Testis (tissue), 2 donors: ENCODE measurements at regions not wholly inside any gene's neighbourhood (a gene's known extent, or its start where the extent isn't known, plus 50 kb on each side); places are given as distances from the start of the nearest gene placed in this dataset.
"Not testable (repeated sequence)": the region's sequence is repeated elsewhere in the genome, so short reads cannot be mapped to it uniquely, and the experiment has no call there.

Experiments used
- DNase-seq: peaks from one replicate; pipeline ENCODE4 v3.0.0-alpha.2; 2019
- H3K27ac ChIP-seq, 2 donors: fragments of 200-600 bp; sonication (generic); one replicate each; pipeline ENCODE4 v1.5.1; 2019
- H3K27me3 ChIP-seq: fragments of 200-600 bp; sonication (generic); one replicate; pipeline ENCODE4 v1.5.1; 2019
- H3K36me3 ChIP-seq: fragments of 200-600 bp; sonication (generic); one replicate; pipeline ENCODE4 v1.5.1; 2017; ENCODE audit warnings: low read depth; ENCODE audit errors: missing control alignments
- H3K4me1 ChIP-seq: fragments of 200-600 bp; sonication (generic); one replicate; pipeline ENCODE4 v1.5.1; 2019
- H3K4me3 ChIP-seq, 2 donors: fragments of 200-600 bp; sonication (generic); one replicate each; pipeline ENCODE4 v1.5.1; 2017 to 2019
- H3K9me3 ChIP-seq: fragments of 200-600 bp; sonication (generic); one replicate; pipeline ENCODE4 v1.5.1; 2017
- POLR2A ChIP-seq: fragments of 450-650 bp; IDR thresholded peaks from one replicate; pipeline ENCODE4 v1.6.1; 2017; ENCODE audit warnings: antibody characterized with exemption, mild to moderate bottlenecking, moderate library complexity
- WGBS, 2 donors: methylation state at CpG; one replicate each; pipeline ENCODE4 v1.1.5; 2018; 5-methylcytosine and 5-hydroxymethylcytosine counted together
- intact Hi-C: fragments of 100-400 bp; cut with DNase I; formaldehyde crosslinking; loops from one replicate; pipeline ENCODE4 v1.15.1; 2023; ENCODE audit warnings: low total_unique reads
- TF ChIP-seq, protein P1 (sequence below), 3 experiments: fragments of 450-650 bp in 2 of 3; fragments of 200-600 bp in 1 of 3; sonication (generic) in 1 of 3; IDR thresholded peaks; one replicate each; pipeline ENCODE4 v1.5.1; 2016 to 2019; ENCODE audit warnings: antibody characterized with exemption in 3 of 3, mild to moderate bottlenecking in 2 of 3, moderate library complexity in 1 of 3

DNA sequence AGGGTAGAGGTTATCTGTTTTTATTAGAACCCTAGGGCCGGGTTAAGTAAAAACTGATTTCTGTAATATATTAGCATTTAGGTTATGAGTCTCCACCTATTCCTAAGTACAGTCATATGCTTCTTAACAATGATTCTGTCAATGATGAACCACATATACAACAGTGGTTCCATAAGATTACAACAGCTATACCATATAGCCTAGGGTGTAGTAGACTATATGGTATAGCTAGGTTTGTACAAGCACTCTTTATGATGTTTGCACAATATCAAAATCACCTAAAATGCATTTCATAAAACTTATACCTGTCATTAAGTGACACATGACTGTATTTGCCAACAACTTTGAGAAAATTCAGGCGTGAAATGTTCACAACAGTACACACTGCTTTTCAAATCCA lies 110.6 kb downstream of the RPL10L start:
- 89 to 92% methylated on average over 2 of the region's 2 CpGs for WGBS, 2 donors
- DNase-seq = no peak
- H3K9me3 ChIP-seq = no peaks in the 10 kb centered on the region
- H3K4me3 ChIP-seq = no peak overlapping the region
- intact Hi-C loops = no loop called here
- H3K27ac ChIP-seq = no peak overlapping the region
- no peaks in the 10 kb centered on the region for H3K27me3 ChIP-seq
- H3K36me3 ChIP-seq = no peaks in the 10 kb centered on the region
- no peak for TF ChIP-seq POLR2A
- TF ChIP-seq, protein P1, sequence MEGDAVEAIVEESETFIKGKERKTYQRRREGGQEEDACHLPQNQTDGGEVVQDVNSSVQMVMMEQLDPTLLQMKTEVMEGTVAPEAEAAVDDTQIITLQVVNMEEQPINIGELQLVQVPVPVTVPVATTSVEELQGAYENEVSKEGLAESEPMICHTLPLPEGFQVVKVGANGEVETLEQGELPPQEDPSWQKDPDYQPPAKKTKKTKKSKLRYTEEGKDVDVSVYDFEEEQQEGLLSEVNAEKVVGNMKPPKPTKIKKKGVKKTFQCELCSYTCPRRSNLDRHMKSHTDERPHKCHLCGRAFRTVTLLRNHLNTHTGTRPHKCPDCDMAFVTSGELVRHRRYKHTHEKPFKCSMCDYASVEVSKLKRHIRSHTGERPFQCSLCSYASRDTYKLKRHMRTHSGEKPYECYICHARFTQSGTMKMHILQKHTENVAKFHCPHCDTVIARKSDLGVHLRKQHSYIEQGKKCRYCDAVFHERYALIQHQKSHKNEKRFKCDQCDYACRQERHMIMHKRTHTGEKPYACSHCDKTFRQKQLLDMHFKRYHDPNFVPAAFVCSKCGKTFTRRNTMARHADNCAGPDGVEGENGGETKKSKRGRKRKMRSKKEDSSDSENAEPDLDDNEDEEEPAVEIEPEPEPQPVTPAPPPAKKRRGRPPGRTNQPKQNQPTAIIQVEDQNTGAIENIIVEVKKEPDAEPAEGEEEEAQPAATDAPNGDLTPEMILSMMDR (IDR thresholded peaks at IDR 0.05) = no peak
- no peaks in the 10 kb centered on the region for H3K4me1 ChIP-seq

DNA sequence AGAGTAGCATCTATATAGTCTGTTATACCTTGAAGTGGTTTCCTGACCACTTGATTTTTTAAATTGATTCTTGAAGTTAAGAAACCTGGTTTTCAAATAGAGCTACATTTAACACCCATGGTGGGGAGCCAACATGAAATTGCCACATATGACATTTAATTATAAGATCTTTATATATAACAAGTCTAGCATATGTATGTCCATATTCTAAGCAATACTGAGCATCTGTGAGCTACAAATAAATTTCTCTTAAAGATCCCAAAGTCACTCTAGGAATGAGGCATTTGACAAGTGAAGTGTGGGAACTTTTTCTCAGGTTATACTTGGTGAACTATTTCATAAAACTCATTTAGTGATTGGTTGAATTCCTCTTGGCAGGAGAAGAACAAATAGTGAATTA lies 132.5 kb downstream of the RPL10L start:
- no peaks in the 10 kb centered on the region for H3K9me3 ChIP-seq
- no peak for DNase-seq
- intact Hi-C loops = no loop called here
- TF ChIP-seq, protein P1 (IDR thresholded peaks at IDR 0.05) = no peak
- TF ChIP-seq POLR2A = no peak
- no peaks in the 10 kb centered on the region for H3K36me3 ChIP-seq
- no peak overlapping the region for H3K4me3 ChIP-seq
- no peak overlapping the region for H3K27ac ChIP-seq
- H3K27me3 ChIP-seq = no peaks in the 10 kb centered on the region
- H3K4me1 ChIP-seq = no peaks in the 10 kb centered on the region

DNA sequence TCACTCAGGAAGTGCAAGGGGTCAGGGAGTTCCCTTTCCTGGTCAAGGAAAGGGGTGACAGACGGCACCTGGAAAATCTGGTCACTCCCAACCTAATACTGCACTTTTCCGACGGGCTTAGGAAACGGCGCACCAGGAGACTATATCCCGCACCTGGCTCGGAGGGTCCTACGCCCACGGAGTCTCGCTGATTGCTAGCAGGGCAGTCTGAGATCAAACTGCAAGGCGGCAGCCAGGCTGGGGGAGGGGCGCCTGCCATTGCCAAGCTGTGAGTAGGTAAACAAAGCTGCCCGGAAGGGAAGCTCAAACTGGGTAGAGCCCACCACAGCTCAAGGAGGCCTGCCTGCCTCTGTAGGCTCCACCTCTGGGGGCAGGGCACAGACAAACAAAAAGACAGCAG lies 142.8 kb downstream of the RPL10L start:
- H3K4me1 ChIP-seq, H3K9me3 ChIP-seq, H3K27ac ChIP-seq, intact Hi-C loops, H3K36me3 ChIP-seq, H3K27me3 ChIP-seq, H3K4me3 ChIP-seq, DNase-seq: not testable (repeated sequence)
- WGBS, 2 donors = 71 to 88% methylated on average over 13 of the region's 13 CpGs

DNA sequence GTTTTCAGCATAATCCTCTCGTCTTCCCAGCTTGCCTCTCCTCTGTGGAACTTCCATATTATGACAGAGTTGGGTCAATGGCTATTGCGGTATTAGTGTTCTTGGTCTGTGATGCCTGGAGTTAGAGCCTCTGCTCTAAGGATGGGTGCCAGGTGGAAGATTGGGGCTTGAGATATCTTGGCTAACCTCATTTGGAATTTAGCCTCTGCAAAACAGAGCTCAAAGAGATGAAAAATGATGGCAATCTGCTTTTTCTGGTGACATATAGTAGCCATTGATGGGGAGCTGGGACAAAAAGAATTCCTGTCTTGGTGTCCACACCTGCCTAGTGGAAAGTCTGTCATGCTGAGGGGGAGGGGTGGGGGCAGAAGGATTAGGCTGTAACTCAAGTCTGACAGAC lies 152.1 kb downstream of the RPL10L start:
- intact Hi-C loops = no loop called here
- no peaks in the 10 kb centered on the region for H3K36me3 ChIP-seq
- no peaks in the 10 kb centered on the region for H3K27me3 ChIP-seq
- H3K27ac ChIP-seq = no peak overlapping the region
- TF ChIP-seq, protein P1 (IDR thresholded peaks at IDR 0.05) = no peak
- TF ChIP-seq POLR2A = no peak
- no peaks in the 10 kb centered on the region for H3K9me3 ChIP-seq
- H3K4me1 ChIP-seq = no peaks in the 10 kb centered on the region
- no peak overlapping the region for H3K4me3 ChIP-seq
- DNase-seq = no peak
- 86 to 92% methylated on average over 2 of the region's 2 CpGs for WGBS, 2 donors

DNA sequence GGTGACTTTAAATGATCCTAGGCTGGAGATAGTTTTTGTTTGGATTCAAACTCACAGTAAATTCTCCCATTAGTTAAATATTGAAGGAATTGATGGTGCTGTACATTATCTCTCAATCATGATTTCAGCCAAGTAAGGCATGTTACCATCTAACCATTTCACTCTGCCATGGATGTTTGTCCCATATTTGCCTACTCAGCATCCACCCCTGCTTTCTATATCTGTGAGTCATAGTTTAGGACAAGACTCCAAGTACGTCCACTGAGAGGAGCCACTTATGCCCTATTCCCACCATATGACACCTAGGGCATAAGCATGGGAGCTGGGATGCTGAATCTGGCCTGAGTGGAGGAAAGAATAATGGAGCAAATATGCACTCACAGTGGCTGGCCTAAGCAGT lies 155.2 kb downstream of the RPL10L start:
- H3K4me1 ChIP-seq = no peaks in the 10 kb centered on the region
- TF ChIP-seq, protein P1 (IDR thresholded peaks at IDR 0.05) = no peak
- no peak for TF ChIP-seq POLR2A
- no peaks in the 10 kb centered on the region for H3K27me3 ChIP-seq
- WGBS, 2 donors = 88 to 97% methylated on average over 1 of the region's 1 CpG
- no peak overlapping the region for H3K27ac ChIP-seq
- no peak overlapping the region for H3K4me3 ChIP-seq
- intact Hi-C loops = no loop called here
- H3K36me3 ChIP-seq = no peaks in the 10 kb centered on the region
- H3K9me3 ChIP-seq = no peaks in the 10 kb centered on the region
- DNase-seq = no peak
